C4-2B (cell line): ENCODE measurements at regions not wholly inside any gene's neighbourhood (a gene's known extent, or its start where the extent isn't known, plus 50 kb on each side); places are given as distances from the start of the nearest gene placed in this dataset.

ENCODE experiments used
- CTCF ChIP-seq: fragments of 450-650 bp; conservative IDR thresholded peaks from 2 replicates; pipeline ENCODE4 v1.5.1; 2017; ENCODE audit warnings: mild to moderate bottlenecking
- ZFX ChIP-seq: fragments of 450-650 bp; IDR thresholded peaks from 2 replicates; pipeline ENCODE4 v1.6.1; 2017

- TF ChIP-seq CTCF (no peak), ZFX (no peak)
These were observed 471.8 kb downstream of the TFAP2A start for GRCh38 chr6:9943026-9943425.
